Activated CD4-positive, alpha-beta T cell treated with anti-CD3 and anti-CD28 coated beads, Interleukin-2, amount 50 U/mL, for 16 hours (primary cell): ENCODE measurements at regions not wholly inside any gene's neighbourhood (a gene's known extent, or its start where the extent isn't known, plus 50 kb on each side); places are given as distances from the start of the nearest gene placed in this dataset.
A peak's percentile ranks its signal among the peaks of the same experiment; 100 is the strongest.

ENCODE experiments used
- DNase-seq: peaks from one replicate; pipeline ENCODE4 v3.0.0-alpha.2; 2020

- no peak for DNase-seq
Observed at GRCh38 chr12:130017591-130018449, 114.0 kb upstream of the TMEM132D start.

- no peak for DNase-seq
Observed at GRCh38 chr12:130018614-130019013, 114.8 kb upstream of the TMEM132D start.

GRCh38 chr12:130026608-130027176 lies 122.9 kb upstream of the TMEM132D start:
- peak; percentile 35 for DNase-seq

- DNase-seq, result no peak
Observed at GRCh38 chr12:130027798-130028197, 124.0 kb upstream of the TMEM132D start.

- no peak for DNase-seq
Observed at GRCh38 chr12:130029151-130029550, 125.3 kb upstream of the TMEM132D start.

GRCh38 chr12:130031041-130031440 lies 127.2 kb upstream of the TMEM132D start:
- no peak for DNase-seq

- DNase-seq, result peak; percentile 64
Observed at GRCh38 chr12:130031571-130032189, 127.9 kb upstream of the TMEM132D start.

- peak; percentile 27 for DNase-seq
Observed at GRCh38 chr12:130041983-130042812, 120.1 kb upstream of the FZD10 start.

GRCh38 chr12:130043685-130044406 lies 118.4 kb upstream of the FZD10 start:
- DNase-seq, result no peak

GRCh38 chr12:130044991-130045621 lies 117.2 kb upstream of the FZD10 start:
- no peak for DNase-seq

GRCh38 chr12:130049666-130050065 lies 112.6 kb upstream of the FZD10 start:
- no peak for DNase-seq

GRCh38 chr12:130051900-130052299 lies 110.4 kb upstream of the FZD10 start:
- no peak for DNase-seq

- DNase-seq, result no peak
Observed at GRCh38 chr12:130053651-130054069, 108.6 kb upstream of the FZD10 start.

- DNase-seq, result no peak
Observed at GRCh38 chr12:130054803-130055202, 107.5 kb upstream of the FZD10 start.

- DNase-seq, result no peak
Observed at GRCh38 chr12:130058926-130059472, 103.3 kb upstream of the FZD10 start.

- no peak for DNase-seq
Observed at GRCh38 chr12:130063866-130064265, 98.4 kb upstream of the FZD10 start.

- no peak for DNase-seq
Observed at GRCh38 chr12:130064999-130065398, 97.3 kb upstream of the FZD10 start.

- DNase-seq, result no peak
Observed at GRCh38 chr12:130066742-130067141, 95.5 kb upstream of the FZD10 start.

- no peak for DNase-seq
Observed at GRCh38 chr12:130068741-130069140, 93.5 kb upstream of the FZD10 start.

- no peak for DNase-seq
Observed at GRCh38 chr12:130070126-130070611, 92.1 kb upstream of the FZD10 start.

- no peak for DNase-seq
Observed at GRCh38 chr12:130073721-130074120, 88.5 kb upstream of the FZD10 start.
